HG02870 (cell line): ENCODE measurements at regions not wholly inside any gene's neighbourhood (a gene's known extent, or its start where the extent isn't known, plus 50 kb on each side); places are given as distances from the start of the nearest gene placed in this dataset.

Source experiments
- ATAC-seq: cut with Tn5 transposase; IDR thresholded peaks from one replicate; pipeline ENCODE4 v1.9.1; 2021; ENCODE audit warnings: mild to moderate bottlenecking, moderate library complexity; ENCODE audit not compliant: unreplicated experiment

DNA sequence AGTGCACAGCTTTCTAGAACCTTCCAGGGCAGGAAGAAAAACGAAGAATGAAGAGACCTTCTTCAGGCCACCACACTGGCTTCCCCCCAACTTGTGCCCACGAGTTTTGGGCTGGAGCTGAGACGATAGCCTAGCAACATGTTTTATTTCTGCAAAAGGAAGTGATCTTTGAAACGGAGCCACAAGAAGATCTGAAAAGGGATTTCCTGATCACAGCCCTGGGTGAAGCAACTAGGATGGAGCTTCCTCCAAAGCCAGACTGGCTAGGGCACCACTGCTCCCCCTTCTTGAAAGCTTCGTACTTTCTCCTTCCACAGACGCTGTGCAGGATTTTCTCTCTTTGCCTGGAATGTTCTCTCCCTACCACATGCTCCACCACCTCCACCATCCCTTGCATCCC is 418.3 kb downstream of the MED13L start:
- no peak for ATAC-seq

DNA sequence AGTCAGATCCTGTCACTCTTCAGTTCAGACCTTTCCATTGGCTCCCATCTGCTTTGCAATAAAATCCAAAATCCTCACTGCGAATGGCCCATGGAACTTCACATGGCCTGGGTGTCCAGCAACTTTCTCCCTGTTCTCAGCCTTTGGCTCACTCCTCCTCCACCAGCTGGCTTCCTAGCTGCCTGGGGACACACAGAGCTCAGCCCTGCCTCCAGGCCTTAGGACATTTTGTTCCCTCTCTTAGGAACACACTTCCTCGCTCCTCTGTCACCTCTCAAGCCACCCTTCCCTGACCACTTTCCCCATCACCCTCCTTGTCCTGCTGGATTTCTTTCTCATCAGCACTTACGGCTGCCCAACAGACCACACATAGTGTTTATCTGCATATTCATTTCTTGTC is 419.6 kb downstream of the MED13L start:
- ATAC-seq, result no peak

DNA sequence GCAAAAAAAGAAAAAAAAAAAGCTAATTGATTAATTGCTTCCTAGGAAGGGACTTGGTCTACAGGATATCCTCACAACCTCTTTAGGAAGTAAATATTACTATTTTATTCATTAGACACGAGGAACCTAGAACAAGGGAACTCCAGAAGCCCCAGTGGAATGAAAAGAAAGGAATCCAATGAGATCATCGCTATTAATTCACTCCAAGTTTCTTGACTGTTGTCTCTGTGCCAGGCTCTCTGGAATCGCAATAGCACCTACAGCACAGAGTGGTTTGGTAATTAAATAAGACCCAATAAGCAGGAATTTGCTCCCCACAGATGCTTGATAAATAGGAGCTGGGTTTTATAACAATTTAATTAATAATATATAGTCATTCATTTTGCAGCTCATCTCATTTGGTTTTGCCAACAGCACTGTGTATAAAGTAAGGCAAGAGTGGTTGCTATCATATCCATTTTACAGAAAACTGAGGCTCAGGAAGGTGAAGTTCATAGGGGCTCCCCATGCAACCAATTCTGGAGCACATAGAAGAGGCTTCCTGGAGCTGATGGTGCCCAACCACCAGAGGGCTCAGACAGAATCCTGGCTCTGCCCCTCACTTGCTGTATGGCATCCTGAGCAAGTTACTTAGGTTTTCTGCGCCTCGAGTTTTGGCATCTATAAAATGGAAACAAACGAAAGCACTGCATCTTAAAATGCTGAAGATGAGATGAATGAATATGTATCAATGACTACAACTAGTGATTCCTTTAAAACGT is 420.2 kb downstream of the MED13L start:
- no peak for ATAC-seq

DNA sequence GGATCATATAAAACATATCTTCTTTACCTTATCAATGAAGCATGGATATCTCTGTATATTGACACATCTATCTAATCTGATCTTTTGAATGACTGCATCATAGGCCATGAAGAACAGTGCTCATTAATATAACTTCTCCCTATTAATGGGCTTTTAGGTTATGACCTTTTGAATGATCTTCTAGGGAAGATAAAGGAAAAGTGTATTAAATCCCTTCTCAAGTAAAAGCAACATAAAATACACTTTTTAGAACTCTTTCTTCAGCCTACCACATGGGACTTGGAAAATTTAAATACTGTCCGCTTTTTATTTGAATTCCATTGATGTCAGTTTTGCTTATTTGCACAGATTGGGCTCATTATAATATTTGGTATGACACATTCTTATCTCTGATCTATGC is 425.4 kb downstream of the MED13L start:
- no peak for ATAC-seq

DNA sequence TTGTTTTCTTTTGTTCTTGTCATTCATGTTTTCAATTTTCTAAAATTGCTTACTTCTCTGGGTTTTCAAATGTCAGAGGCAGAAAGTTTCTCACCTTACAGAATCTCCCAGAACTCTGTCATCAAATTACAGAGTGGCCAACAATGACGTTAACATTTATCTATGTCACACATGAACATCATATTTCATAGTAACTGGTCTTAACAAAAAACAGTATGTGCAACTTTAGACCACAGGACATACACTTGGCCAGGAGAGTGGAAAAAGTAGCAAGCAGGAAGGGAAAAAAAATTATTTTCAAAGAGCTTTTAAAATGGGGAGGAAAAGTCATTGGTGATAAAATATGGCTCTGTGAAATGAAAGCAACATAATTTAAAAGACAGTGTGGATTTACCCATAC is 426.5 kb downstream of the MED13L start:
- no peak for ATAC-seq

DNA sequence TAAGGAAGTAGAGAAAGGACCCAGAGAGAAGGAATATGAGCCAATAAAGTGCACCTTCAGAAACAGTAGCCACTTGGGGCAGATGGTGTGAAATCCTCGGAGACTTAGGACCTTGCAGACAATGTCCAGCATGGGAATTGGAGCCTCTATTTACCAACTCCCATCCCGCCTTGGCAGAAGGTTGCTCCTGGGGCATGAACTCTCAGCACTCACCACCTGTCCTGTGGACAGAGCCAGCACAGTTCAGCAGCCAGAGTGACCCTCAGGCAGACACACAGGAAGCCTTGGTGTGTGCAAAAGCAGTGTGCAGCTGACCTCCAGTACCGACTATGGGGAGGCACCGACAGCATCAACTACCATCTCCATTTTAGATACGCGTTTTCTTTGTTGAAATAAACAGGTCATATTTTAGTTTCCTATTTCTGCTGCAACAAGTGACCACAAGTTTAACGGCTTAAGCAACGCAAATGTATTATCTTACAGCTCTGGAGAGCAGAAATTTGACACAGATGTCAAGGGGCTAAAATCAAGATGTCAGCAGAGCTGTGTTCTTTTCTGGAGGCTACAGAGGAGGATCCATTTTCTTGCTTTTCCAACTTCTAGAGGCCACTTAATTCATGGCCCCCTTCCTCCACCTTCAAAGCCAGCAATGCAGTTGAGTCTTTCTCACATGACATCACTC is 428.1 kb downstream of the MED13L start:
- ATAC-seq, result no peak

DNA sequence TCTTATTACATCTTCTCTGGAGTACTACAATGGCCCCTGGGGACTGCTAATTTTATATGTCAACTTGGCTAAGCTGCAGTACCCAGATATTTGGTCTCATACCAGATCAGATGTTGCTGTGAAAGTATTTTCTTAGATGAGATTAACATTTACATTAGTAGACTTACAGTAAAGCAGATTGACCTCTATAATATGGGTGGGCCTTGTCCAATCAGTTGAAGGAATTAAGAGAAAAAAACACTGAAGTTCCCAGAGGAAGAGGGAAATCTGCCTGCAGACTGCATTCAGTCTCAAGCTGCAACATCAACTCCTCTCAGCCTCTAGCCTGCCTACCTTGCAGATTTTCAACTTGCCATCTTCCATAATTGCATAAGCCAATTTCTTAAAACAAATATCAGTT is 430.1 kb downstream of the MED13L start:
- ATAC-seq, result no peak

DNA sequence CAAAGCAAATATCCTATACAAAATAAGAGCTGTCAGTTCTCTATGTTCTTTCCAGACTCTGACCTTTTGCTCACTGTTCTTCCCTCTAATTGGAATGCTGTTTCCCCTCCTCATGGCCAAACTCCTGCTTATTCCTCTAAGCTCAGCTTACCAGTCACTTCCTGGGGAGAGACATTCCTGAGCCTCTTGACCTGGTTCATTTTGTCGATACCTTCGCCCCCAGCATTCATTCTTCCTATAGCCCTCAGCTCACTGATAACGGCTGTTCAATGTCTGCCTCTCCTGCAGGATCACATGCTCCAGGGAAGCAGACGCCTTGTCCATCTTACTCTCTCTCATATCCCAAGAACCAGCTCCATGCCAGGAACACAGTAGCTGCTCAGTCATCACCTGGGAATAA is 431.0 kb downstream of the MED13L start:
- no peak for ATAC-seq

DNA sequence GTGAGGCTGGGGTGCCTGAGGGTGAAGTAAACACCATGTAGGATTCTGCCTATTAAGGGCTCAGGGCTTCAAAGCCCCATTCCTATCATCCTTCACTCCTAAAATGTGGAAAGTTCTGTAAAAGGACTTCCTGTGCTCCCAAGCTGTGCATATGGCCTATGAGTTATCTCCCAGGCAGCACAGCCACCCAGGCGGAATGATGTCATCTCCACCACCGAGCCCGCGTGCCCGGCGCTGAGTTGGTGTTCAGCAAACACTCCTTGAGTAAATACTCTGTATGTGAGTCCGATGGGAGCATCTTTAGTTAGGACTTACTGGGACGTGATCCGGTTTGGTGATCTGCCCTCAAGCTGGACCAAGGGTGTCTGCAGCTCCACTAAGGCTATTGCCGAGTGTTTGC is 437.3 kb downstream of the MED13L start:
- no peak for ATAC-seq

DNA sequence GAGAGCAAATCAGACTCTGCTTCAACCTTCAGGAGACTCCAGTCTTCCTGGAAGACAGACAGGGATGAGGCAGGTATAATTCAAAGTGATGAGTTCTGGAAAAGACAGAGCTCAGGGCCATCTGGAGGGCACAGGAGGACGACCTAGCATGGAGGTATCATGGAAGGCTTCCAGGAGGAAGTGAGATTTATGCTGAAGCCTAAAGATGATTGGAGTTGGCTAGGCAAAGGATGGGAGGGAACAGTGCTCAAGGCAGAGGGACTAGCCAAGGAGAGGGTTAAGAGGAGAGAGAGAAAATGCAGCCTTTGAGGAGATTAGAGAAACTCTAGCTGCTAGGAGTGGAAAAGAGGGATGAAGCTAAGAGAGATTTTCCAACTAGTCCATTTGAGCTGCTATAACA is 438.5 kb downstream of the MED13L start:
- ATAC-seq, result no peak

DNA sequence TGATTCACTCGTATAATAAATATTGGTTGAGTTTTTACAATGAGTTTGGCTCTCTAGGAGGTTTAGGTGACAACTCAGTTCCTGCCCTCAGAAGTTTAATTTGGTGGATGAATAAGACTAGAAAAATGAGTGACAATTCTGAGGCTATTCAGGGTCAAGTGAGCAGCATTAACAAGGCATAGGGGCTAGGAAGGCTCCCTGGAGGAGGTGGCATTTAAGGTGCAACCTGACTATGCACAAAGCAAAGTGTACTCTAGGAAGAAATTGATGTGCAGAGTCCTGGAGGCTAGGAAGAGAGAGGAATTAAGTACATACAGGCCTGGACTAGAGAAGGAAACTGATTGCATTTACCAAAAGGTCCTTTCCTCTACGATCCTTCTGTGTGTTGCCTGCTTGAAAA is 440.3 kb downstream of the MED13L start:
- no peak for ATAC-seq

DNA sequence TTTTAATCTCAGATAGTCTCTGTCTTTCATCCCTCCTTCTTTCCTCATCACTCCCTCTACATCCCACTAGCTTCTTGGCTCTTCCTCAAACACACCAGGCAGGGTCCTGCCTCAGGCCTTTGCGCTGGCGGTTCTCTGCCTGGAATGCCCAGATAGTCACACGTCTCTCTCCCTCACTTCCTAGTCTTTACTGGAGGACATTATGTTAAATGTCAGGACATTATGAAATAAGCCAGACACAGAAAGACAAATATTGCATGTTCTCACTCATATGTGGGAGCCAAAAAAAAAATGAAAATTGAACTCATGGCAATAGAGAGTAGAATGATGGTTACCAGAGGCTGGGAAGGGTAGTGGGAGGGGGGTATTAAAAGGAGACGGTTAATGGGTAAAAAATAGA is 442.0 kb downstream of the MED13L start:
- ATAC-seq, result no peak

DNA sequence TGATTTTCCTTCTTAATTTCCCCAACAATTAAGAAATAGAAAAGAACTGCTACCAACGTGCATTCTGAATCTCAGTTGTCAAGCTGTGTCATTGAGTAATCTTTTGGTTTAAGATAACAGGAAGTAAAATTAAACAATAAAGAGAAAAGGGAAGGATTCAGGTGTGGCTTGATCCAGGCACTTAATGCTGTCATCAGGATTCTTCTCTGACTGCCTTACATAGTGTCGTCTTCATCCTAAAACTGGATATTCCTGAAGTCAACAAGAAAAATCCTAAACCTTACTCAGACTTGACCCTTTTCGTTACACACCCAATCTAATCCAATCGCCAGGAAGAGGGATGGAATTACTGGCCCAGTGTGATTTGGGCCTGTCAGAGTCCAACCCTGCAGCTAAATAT is 443.8 kb downstream of the MED13L start:
- ATAC-seq, result no peak

DNA sequence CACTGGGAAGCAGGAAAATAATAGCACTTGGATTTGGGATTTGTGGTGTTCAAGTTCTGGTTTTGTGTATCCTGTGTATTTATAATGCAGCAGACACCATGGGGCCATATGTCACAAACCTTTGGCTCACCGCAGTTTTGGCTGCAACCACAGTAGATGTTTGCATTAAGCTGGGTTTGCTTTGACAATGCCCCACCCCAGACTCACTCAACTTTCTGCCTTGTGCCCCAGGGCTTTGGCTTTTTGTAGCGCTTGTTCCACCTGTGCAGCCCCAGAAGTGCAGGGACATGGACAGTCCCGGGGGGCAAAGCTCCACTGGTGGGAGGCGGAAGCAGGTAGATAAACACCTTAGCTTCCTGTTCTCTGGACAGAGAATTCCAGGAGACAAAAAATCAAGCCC is 446.9 kb downstream of the MED13L start:
- no peak for ATAC-seq

DNA sequence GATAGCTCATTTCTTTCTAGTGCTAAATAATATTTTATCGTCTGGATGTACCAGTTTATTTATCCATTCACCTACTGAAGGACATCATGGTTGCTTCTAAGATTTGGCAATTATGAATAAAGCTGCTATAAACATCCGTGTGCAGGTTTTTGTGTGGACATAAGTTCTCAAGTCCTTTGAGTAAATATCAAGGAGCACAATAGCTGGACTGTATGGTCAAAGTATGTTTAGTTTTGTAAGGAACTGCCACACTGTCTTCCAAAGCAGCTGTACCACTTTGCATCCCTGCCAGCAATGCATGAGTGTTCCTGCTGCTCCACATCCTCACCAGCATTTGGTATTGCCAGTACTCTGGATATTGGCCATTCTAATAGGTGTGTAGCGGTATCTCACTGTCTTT is 447.4 kb downstream of the MED13L start:
- ATAC-seq, result no peak

DNA sequence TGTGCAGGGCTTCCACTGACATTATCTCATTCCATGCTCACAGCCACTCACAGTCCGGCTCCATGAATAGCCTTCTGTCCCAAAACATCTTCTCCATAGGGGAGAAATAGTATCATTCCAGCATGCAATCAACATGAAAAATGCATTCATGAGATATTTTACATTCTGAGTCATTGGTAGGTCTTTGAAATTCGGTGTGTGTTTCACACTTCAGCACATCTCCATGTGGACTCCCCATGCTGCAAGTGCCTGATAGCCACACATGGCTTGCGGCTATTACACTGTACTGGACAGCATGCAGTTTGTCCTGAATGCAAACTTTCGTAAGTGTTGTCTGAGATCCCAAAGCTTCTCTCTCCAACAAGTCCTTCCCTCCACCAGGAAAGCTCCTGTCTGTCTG is 449.3 kb downstream of the MED13L start:
- ATAC-seq, result no peak

DNA sequence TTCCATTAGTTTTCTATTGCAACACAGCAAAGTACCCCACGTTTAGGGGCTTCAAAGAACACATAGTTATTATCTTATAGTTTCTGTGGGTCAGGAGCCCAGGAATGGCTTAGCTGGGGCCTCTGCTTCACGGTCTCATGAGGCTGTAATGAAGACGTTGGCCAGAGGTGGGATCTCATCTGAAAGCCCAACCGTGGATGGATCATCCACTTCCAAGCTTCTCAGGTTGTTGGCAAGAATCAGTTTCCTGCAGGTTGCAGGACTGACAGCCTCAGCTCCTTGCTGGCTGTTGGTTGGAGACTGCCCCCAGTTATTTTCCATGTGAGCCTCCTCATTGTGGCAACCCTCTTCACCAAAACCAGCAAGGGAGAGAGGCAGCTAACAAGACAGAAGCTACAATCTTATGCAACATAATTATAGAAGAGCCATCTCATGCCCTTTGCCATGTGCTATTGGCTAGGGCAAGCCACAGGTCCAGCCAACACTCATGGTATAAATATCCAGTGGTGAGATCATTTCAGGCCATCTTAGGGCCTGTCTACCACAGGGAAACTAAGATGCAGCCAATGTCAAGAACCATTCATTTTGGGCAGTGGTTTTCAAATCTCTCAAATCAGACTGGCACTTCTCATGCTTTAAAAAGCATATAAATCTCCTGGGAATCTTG is 452.4 kb downstream of the MED13L start:
- ATAC-seq, result no peak

DNA sequence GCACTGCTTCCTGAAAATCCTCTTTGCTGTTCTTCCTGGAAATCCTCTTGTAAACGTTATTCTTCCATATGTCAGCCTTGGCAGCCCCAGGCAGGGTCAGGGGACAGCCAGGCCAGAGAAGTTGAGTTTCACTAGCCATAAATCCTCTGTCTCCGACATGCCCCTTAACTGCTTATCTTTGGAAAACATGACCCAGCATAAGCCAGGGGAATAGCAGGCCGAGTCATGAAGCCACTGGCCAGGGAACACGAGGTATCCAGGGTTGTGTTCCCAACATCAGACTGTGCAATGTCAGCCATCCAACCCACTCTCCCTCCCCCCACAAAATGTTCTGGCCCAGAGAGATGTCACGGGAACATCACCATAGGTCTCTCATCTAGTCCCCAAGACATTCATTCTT is 453.9 kb downstream of the MED13L start:
- ATAC-seq, result no peak

DNA sequence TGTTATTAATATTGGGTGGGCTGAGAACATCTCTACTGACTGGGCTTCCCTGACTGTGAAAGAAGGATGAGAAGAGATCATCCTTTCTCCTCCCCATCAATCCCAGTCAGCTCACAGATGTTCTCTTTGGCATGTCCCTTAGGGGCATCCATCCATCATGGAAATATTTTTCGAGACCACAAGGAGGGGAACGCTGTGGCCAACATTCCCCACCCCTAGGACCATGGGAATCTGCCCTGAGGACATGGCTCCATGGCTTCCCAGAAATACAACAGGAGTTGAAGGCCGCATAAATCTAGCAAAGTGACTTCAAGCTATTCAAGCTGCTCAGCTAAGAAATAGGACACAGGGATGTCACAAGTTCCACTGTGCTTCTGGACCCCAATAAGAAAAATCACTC is 456.8 kb downstream of the MED13L start:
- no peak for ATAC-seq

DNA sequence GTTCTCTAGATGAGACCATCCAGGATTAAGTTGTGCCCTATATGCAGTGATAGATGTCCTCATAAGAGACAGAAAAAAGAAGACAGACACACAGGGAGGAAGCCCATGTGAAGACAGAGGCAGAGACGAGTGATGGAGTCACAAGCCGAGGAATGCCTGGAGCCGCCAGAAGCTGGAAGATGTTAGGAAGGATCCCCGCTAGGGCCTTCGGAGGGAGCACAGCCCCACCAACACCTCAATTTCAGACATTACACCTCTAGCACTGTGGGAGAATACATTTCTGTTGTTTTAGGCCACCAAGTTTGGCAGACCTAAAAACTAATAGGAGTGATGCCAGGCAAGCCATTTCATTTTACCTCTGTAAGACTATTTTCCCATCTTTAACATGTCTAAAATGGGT is 458.5 kb downstream of the MED13L start:
- no peak for ATAC-seq

DNA sequence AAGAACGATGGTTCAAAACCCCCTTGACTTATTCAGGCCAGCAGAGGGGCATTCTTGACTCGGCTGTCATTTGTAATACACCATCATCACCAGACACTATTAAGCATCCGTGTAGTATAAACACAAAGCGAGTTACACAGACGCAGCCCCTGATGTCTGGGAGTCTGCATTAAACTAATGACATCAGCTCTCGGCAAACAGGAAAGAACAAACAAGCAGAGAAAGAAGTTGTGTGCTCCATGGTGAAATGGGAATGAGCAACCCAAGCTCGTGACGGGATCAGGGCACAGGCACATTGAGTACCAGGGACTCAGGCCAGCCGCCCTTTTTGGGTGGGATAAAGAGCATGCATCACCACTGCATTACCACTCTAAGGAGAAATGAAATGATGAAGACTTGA is 460.1 kb downstream of the MED13L start:
- no peak for ATAC-seq

DNA sequence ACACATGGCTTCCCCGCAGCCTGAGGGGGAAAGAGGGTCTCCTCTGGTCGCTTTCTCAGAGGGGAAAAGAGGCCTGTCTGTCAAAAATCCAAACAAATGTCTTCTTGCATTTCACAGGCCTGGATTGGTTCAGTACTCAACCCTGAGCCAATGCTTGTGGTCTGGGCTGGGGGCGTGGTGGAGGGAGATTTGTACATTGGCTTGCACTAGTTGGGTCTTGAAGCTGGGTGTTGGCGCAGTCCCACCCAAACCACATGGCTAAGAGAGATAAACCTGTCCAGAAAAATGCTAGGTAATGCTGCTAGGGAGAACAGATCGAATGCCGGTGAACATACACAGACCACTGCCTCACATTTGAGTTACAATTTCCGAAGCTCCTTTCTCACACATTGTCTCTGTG is 461.6 kb downstream of the MED13L start:
- ATAC-seq, result no peak
